Activated CD4-positive, alpha-beta T cell treated with anti-CD3 and anti-CD28 coated beads for 36 hours (primary cell): ENCODE measurements at regions not wholly inside any gene's neighbourhood (a gene's known extent, or its start where the extent isn't known, plus 50 kb on each side); places are given as distances from the start of the nearest gene placed in this dataset.
"Not testable (repeated sequence)": the region's sequence is repeated elsewhere in the genome, so short reads cannot be mapped to it uniquely, and the experiment has no call there.

Experiments
- ATAC-seq: fragments of 200-7000 bp; cut with Tn5 transposase; one replicate; pipeline ENCODE4 v1.10.0; 2021; ENCODE audit warnings: mild to moderate bottlenecking, moderate library complexity
- CTCF ChIA-PET: fragments of 350-600 bp; sonication (Branson Sonifier 250); formaldehyde crosslinking; loops from one replicate; lab custom pipeline; 2021; ENCODE audit warnings: antibody characterized with exemption; lab: Charles Lee
- POLR2A ChIA-PET: fragments of 350-600 bp; sonication (Branson Sonifier 250); formaldehyde crosslinking; loops from one replicate; lab custom pipeline; 2021; ENCODE audit warnings: antibody characterized with exemption, inconsistent platforms; lab: Charles Lee
- DNase-seq: peaks from one replicate; pipeline ENCODE4 v3.0.0-alpha.2; 2020
- H3K27ac Mint-ChIP-seq: one replicate; pipeline ENCODE4 v1.8.0; 2021; ENCODE audit warnings: mixed read lengths
- H3K27me3 Mint-ChIP-seq: one replicate; pipeline ENCODE4 v1.8.0; 2021; ENCODE audit warnings: mixed read lengths
- H3K36me3 Mint-ChIP-seq: one replicate; pipeline ENCODE4 v1.8.0; 2021; ENCODE audit warnings: low read depth, mixed read lengths
- H3K4me1 Mint-ChIP-seq: one replicate; pipeline ENCODE4 v1.8.0; 2021; ENCODE audit warnings: mixed read lengths
- H3K4me3 Mint-ChIP-seq: one replicate; pipeline ENCODE4 v1.8.0; 2021; ENCODE audit warnings: mild to moderate bottlenecking, moderate library complexity, mixed read lengths
- H3K9me3 Mint-ChIP-seq: one replicate; pipeline ENCODE4 v1.8.0; 2021; ENCODE audit warnings: low read depth, mixed read lengths
- intact Hi-C, 2 experiments: fragments of 100-400 bp; cut with DNase I in 1 of 2; cut with micrococcal nuclease in 1 of 2; formaldehyde crosslinking; loops; one replicate each; pipeline versions ENCODE4 v1.14.2 to v1.15.1; 2022 to 2024; cut with DNase I, micrococcal nuclease

- no peak overlapping the region for H3K4me3 Mint-ChIP-seq
- DNase-seq: no peak
- no peaks in the 10 kb centered on the region for H3K27me3 Mint-ChIP-seq
- ChIA-PET CTCF (no interaction called here), POLR2A (no interaction called here)
- no peak for ATAC-seq
- H3K36me3 Mint-ChIP-seq: no peaks in the 10 kb centered on the region
- no peaks in the 10 kb centered on the region for H3K4me1 Mint-ChIP-seq
- no peaks in the 10 kb centered on the region for H3K9me3 Mint-ChIP-seq
- no peak overlapping the region for H3K27ac Mint-ChIP-seq
- intact Hi-C loops: no loop called here
These were observed 843.8 kb upstream of the ACVR2A start for GRCh38 chr2:147001061-147001460.

DNA sequence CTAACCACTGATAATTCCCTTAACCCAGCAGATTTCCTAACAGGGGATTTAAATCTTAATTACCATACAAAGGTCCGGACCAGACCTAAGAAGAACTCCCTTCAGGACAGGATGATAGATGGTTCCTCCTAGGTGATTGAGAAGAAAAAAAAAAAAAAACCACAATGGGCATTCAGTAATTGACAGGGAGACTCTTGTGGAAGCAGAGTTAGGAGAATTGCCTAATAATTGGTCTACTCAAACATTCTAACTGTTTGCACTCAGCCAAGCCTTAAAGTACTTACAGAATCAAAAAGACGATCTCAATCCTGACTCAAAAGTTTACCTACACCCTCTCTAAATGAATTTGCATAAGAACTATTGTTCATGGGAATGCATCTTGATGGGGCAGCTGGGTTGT, 844.7 kb upstream of the ACVR2A start:
- POLR2A ChIA-PET, H3K27ac Mint-ChIP-seq, DNase-seq, ATAC-seq, H3K4me3 Mint-ChIP-seq, CTCF ChIA-PET, H3K36me3 Mint-ChIP-seq, H3K4me1 Mint-ChIP-seq, H3K9me3 Mint-ChIP-seq, H3K27me3 Mint-ChIP-seq, intact Hi-C loops: not testable (repeated sequence)

DNA sequence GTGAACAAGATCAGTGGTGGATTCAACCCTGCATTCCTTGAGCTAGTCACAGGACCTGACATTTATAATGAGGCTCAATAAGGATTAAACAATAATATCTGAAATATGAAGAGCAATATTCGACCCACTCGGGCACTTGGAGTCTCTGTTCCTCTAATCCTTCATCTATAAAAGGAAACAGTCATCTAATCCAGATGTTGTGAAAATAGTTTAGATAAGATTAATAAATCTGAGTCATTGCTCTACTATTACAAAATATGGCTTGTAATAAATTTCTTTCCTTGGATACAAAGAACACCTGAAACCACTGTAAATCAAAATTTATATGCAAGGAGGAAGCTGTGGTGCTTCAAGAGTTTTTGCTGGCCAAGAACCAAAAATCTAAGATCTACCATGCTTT, 846.9 kb upstream of the ACVR2A start:
- POLR2A ChIA-PET: no interaction called here

GRCh38 chr2:146997488-146997887, 847.3 kb upstream of the ACVR2A start:
- ChIA-PET POLR2A (no interaction called here), CTCF (no interaction called here)
- Mint-ChIP-seq H3K27ac (no peak overlapping the region), H3K27me3 (no peaks in the 10 kb centered on the region), H3K36me3 (no peaks in the 10 kb centered on the region), H3K4me1 (no peaks in the 10 kb centered on the region), H3K9me3 (no peaks in the 10 kb centered on the region), H3K4me3 (no peak overlapping the region)
- DNase-seq (no peak), ATAC-seq (no peak)
- intact Hi-C loops: no loop called here

More for the DNA sequence above, 846.9 kb upstream of the ACVR2A start:
- H3K4me1 Mint-ChIP-seq: no peaks in the 10 kb centered on the region
- intact Hi-C loops: no loop called here
- ATAC-seq (no peak), DNase-seq (no peak)
- no peak overlapping the region for H3K27ac Mint-ChIP-seq
- CTCF ChIA-PET: no interaction called here
- no peaks in the 10 kb centered on the region for H3K27me3 Mint-ChIP-seq
- H3K4me3 Mint-ChIP-seq: no peak overlapping the region
- no peaks in the 10 kb centered on the region for H3K9me3 Mint-ChIP-seq
- H3K36me3 Mint-ChIP-seq: no peaks in the 10 kb centered on the region

DNA sequence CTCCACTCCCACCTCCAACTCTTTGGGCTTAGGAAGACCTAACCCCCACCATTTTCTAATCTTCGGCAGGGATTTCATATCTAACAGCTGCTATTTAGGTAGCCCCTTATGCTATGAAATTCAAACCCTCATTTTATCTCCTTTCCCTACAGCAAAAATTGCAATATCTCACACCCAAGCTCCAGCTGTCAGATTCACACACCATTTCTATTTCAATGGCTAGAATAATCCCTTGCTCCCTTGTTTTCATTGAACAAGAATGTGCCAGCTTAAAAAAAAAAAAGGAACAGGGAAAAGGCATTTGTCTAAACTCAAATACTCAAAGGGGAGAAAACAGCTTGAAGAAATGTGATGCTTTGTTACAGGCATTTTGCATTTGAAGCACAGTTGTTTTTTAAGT, 850.6 kb upstream of the ACVR2A start:
- H3K27ac Mint-ChIP-seq: no peak overlapping the region
- CTCF ChIA-PET: no interaction called here
- H3K27me3 Mint-ChIP-seq: peaks cover 4% of the 10 kb centered on the region
- H3K36me3 Mint-ChIP-seq: no peaks in the 10 kb centered on the region
- DNase-seq: no peak
- H3K4me3 Mint-ChIP-seq: no peak overlapping the region
- POLR2A ChIA-PET: no interaction called here
- H3K9me3 Mint-ChIP-seq: no peaks in the 10 kb centered on the region
- ATAC-seq: no peak
- H3K4me1 Mint-ChIP-seq: no peaks in the 10 kb centered on the region
- intact Hi-C loops: no loop called here

DNA sequence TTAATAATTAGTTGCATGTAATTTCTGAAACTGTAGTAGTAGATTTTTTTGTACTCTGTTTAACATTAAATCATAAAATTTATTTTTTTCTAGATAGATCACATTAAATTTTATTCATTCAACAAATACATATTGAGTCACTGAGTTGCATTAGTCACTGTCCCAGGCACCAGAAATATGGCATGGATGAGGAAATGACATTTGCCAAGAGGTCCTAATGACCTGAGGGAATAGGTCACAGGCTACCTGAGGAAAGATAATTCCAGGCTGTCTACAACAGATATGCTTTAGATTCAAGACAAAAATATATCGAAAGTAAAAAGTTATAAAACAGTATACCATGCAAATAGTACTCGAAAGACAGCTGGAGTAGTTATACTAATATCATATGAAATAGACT, 852.4 kb upstream of the ACVR2A start:
- no peaks in the 10 kb centered on the region for H3K4me1 Mint-ChIP-seq
- no peak for ATAC-seq
- no peak overlapping the region for H3K27ac Mint-ChIP-seq
- ChIA-PET CTCF (no interaction called here), POLR2A (no interaction called here)
- no peaks in the 10 kb centered on the region for H3K36me3 Mint-ChIP-seq
- peaks cover 7% of the 10 kb centered on the region for H3K27me3 Mint-ChIP-seq
- intact Hi-C loops: no loop called here
- no peaks in the 10 kb centered on the region for H3K9me3 Mint-ChIP-seq
- H3K4me3 Mint-ChIP-seq: no peak overlapping the region
- no peak for DNase-seq

DNA sequence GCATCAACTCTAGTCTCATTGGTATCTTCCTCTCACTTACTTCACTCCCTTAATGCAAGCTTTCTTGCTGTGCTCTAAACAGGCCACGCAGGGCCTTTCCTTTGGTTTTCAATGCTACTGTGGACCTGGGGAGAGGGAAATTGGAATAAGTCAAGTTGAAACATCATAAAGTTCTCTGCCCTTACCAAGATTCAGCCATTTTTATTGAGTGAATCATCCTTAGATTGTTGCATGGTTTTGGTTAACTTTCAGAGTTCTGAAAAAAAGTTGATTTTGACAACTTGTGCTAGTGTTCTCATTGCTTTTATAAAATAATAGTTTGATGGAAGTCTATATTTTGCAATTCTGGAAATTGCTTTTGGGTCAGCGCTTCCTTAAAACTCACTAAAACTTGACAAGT, 852.8 kb upstream of the ACVR2A start:
- H3K4me3 Mint-ChIP-seq: no peak overlapping the region
- ATAC-seq (no peak), DNase-seq (no peak)
- no peaks in the 10 kb centered on the region for H3K9me3 Mint-ChIP-seq
- no peak overlapping the region for H3K27ac Mint-ChIP-seq
- POLR2A ChIA-PET: no interaction called here
- CTCF ChIA-PET: no interaction called here
- intact Hi-C loops: no loop called here
- H3K36me3 Mint-ChIP-seq: no peaks in the 10 kb centered on the region
- H3K4me1 Mint-ChIP-seq: no peaks in the 10 kb centered on the region
- peaks cover 7% of the 10 kb centered on the region for H3K27me3 Mint-ChIP-seq

- Mint-ChIP-seq H3K36me3 (no peaks in the 10 kb centered on the region), H3K27me3 (peaks cover 7% of the 10 kb centered on the region), H3K27ac (no peak overlapping the region), H3K4me3 (no peak overlapping the region), H3K9me3 (no peaks in the 10 kb centered on the region), H3K4me1 (no peaks in the 10 kb centered on the region)
- no peak for DNase-seq
- ChIA-PET CTCF (no interaction called here), POLR2A (no interaction called here)
- intact Hi-C loops: no loop called here
- no peak for ATAC-seq
These were observed 854.3 kb upstream of the ACVR2A start for GRCh38 chr2:146990311-146991054.

DNA sequence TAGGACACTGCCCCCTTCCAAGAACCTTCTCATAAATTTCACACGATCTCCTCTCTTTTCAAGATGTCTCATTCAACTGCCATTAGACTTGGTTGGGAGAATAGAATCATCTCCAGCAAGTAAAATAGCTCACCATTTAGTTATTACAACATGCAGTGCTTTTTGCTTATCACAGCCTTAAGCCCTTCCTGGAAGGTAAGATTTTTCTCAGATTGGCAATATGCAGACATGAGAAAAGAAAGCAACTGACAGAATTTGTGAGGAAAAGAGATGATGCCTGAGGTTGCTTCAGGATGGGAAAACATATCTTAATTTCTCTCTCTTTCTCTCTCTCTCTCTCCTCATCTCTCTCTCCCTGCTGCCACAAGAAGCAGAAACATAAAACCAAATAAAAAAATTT, 855.1 kb upstream of the ACVR2A start:
- POLR2A ChIA-PET: no interaction called here
- ATAC-seq: no peak
- Mint-ChIP-seq H3K4me3 (no peak overlapping the region), H3K27ac (no peak overlapping the region), H3K9me3 (no peaks in the 10 kb centered on the region), H3K27me3 (peaks cover 7% of the 10 kb centered on the region), H3K4me1 (no peaks in the 10 kb centered on the region), H3K36me3 (no peaks in the 10 kb centered on the region)
- intact Hi-C loops: no loop called here
- CTCF ChIA-PET: no interaction called here
- DNase-seq: no peak

DNA sequence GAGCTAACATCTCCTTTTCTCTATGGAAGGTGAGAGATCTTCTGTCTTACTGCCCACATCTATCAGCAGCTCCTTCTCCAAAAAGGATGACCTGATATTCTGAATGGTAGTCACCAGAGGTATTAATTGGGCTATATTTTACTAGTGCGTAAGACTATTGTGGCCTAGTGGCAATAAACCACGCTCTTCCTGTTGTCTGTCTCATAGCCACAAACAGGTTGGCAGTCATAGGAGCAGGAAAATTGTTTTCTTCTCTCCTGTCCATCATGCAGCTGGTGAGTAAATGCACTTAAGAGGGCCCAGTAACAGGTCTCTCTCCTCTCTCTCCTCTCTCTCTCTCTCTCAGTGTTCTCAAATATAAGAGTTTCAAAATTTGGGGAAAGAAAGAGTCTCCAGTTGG, 856.8 kb upstream of the ACVR2A start:
- DNase-seq: no peak

GRCh38 chr2:146986161-146986560, 858.7 kb upstream of the ACVR2A start:
- Mint-ChIP-seq H3K36me3 (no peaks in the 10 kb centered on the region), H3K9me3 (no peaks in the 10 kb centered on the region), H3K4me3 (no peak overlapping the region), H3K4me1 (no peaks in the 10 kb centered on the region), H3K27ac (no peak overlapping the region), H3K27me3 (peaks cover 7% of the 10 kb centered on the region)
- POLR2A ChIA-PET: no interaction called here
- ATAC-seq: no peak
- CTCF ChIA-PET: no interaction called here
- intact Hi-C loops: no loop called here
- DNase-seq: no peak

More for the DNA sequence above, 856.8 kb upstream of the ACVR2A start:
- no peak for ATAC-seq
- no peak overlapping the region for H3K27ac Mint-ChIP-seq
- peaks cover 7% of the 10 kb centered on the region for H3K27me3 Mint-ChIP-seq
- intact Hi-C loops: no loop called here
- H3K4me1 Mint-ChIP-seq: no peaks in the 10 kb centered on the region
- H3K36me3 Mint-ChIP-seq: no peaks in the 10 kb centered on the region
- ChIA-PET POLR2A (no interaction called here), CTCF (interaction anchor here (1.1 kb wide), 1 partner anchor 57 kb away, joined by 3 read pairs; no protein-coding TSS in a partner anchor)
- H3K4me3 Mint-ChIP-seq: no peak overlapping the region
- no peaks in the 10 kb centered on the region for H3K9me3 Mint-ChIP-seq

GRCh38 chr2:146985753-146986152, 859.1 kb upstream of the ACVR2A start:
- Mint-ChIP-seq H3K36me3 (no peaks in the 10 kb centered on the region), H3K9me3 (no peaks in the 10 kb centered on the region), H3K4me3 (no peak overlapping the region), H3K4me1 (no peaks in the 10 kb centered on the region), H3K27ac (no peak overlapping the region), H3K27me3 (peaks cover 7% of the 10 kb centered on the region)
- POLR2A ChIA-PET: no interaction called here
- ATAC-seq (no peak), DNase-seq (no peak)
- CTCF ChIA-PET: no interaction called here
- intact Hi-C loops: no loop called here
